ENCODE measurements at regions not wholly inside any gene's neighbourhood (a gene's known extent, or its start where the extent isn't known, plus 50 kb on each side); places are given as distances from the start of the nearest gene placed in this dataset.

- DNase-seq (ENCODE audit: low spot score), result no peak
Observed at GRCh38 chr4:155564086-155564485, 102.6 kb upstream of the GUCY1A1 start.

- no peak for DNase-seq (ENCODE audit: low spot score)
Observed at GRCh38 chr4:155559915-155560314, 106.7 kb upstream of the GUCY1A1 start.

- no peak for DNase-seq (ENCODE audit: low spot score)
Observed at GRCh38 chr4:155552180-155552579, 114.5 kb upstream of the GUCY1A1 start.

- DNase-seq (ENCODE audit: low spot score), result no peak
Observed at GRCh38 chr4:155548173-155548572, 118.5 kb upstream of the GUCY1A1 start.

GRCh38 chr4:155546451-155546850, 120.2 kb upstream of the GUCY1A1 start:
- no peak for DNase-seq (ENCODE audit: low spot score)

GRCh38 chr4:155545456-155545855, 121.2 kb upstream of the GUCY1A1 start:
- no peak for DNase-seq (ENCODE audit: low spot score)

GRCh38 chr4:155544547-155544946, 122.1 kb upstream of the GUCY1A1 start:
- no peak for DNase-seq (ENCODE audit: low spot score)

GRCh38 chr4:155543126-155543765, 123.4 kb upstream of the GUCY1A1 start:
- no peak for DNase-seq (ENCODE audit: low spot score)

GRCh38 chr4:155542415-155542814, 124.2 kb upstream of the GUCY1A1 start:
- no peak for DNase-seq (ENCODE audit: low spot score)

GRCh38 chr4:155541716-155542115, 124.9 kb upstream of the GUCY1A1 start:
- no peak for DNase-seq (ENCODE audit: low spot score)

- no peak for DNase-seq (ENCODE audit: low spot score)
Observed at GRCh38 chr4:155540698-155541097, 126.0 kb upstream of the GUCY1A1 start.

- DNase-seq (ENCODE audit: low spot score), result no peak
Observed at GRCh38 chr4:155539746-155540145, 126.9 kb upstream of the GUCY1A1 start.

GRCh38 chr4:155535802-155536454, 130.7 kb upstream of the GUCY1A1 start:
- DNase-seq (ENCODE audit: low spot score), result no peak

GRCh38 chr4:155532373-155533085, 134.1 kb upstream of the GUCY1A1 start:
- no peak for DNase-seq (ENCODE audit: low spot score)

- DNase-seq (ENCODE audit: low spot score), result no peak
Observed at GRCh38 chr4:155530857-155531256, 135.8 kb upstream of the GUCY1A1 start.

GRCh38 chr4:155530290-155530689, 136.4 kb upstream of the GUCY1A1 start:
- no peak for DNase-seq (ENCODE audit: low spot score)

- DNase-seq (ENCODE audit: low spot score), result no peak
Observed at GRCh38 chr4:155529716-155530115, 136.9 kb upstream of the GUCY1A1 start.

- no peak for DNase-seq (ENCODE audit: low spot score)
Observed at GRCh38 chr4:155529272-155529671, 137.4 kb upstream of the GUCY1A1 start.

- no peak for DNase-seq (ENCODE audit: low spot score)
Observed at GRCh38 chr4:155526452-155527169, 140.0 kb upstream of the GUCY1A1 start.

- no peak for DNase-seq (ENCODE audit: low spot score)
Observed at GRCh38 chr4:155524926-155525455, 141.7 kb upstream of the GUCY1A1 start.

- DNase-seq (ENCODE audit: low spot score), result no peak
Observed at GRCh38 chr4:155523358-155523757, 143.3 kb upstream of the GUCY1A1 start.

GRCh38 chr4:155522201-155522600, 144.4 kb upstream of the GUCY1A1 start:
- no peak for DNase-seq (ENCODE audit: low spot score)
